SK-N-SH treated with all-trans-retinoic acid at 6 μM for 48 hours (cell line): ENCODE measurements at regions not wholly inside any gene's neighbourhood (a gene's known extent, or its start where the extent isn't known, plus 50 kb on each side); places are given as distances from the start of the nearest gene placed in this dataset.

Experiments used
- ARNTL ChIP-seq: fragments of 450-650 bp; formaldehyde crosslinking; IDR thresholded peaks from 2 replicates; pipeline ENCODE4 v1.5.0; 2020; ENCODE audit warnings: low read depth, mild to moderate bottlenecking, moderate library complexity, borderline replicate concordance
- CSDC2 ChIP-seq: fragments of 250-450 bp; sonication (Bioruptor Pico); IDR thresholded peaks from 2 replicates; pipeline ENCODE4 v1.5.0; 2020; ENCODE audit warnings: mild to moderate bottlenecking, moderate library complexity
- ESRRG ChIP-seq: fragments of 250-450 bp; sonication (Bioruptor Pico); IDR thresholded peaks from 2 replicates; pipeline ENCODE4 v1.6.1; 2021; ENCODE audit warnings: mild to moderate bottlenecking
- PATZ1 ChIP-seq: fragments of 250-450 bp; sonication (Bioruptor Pico); IDR thresholded peaks from 2 replicates; pipeline ENCODE4 v1.8.0; 2020; ENCODE audit warnings: mild to moderate bottlenecking, moderate library complexity, borderline replicate concordance
- RARB ChIP-seq: fragments of 250-450 bp; sonication (Bioruptor Pico); IDR thresholded peaks from 2 replicates; pipeline ENCODE4 v1.8.0; 2021; ENCODE audit warnings: mild to moderate bottlenecking, moderate library complexity
- SNAI2 ChIP-seq: fragments of 250-450 bp; sonication (Bioruptor Pico); IDR thresholded peaks from 2 replicates; pipeline ENCODE4 v1.5.0; 2020; ENCODE audit warnings: mild to moderate bottlenecking, moderate library complexity

- TF ChIP-seq PATZ1 (no peak), SNAI2 (CRISPR knock-in tag) (no peak), ARNTL (CRISPR knock-in tag) (no peak), RARB (CRISPR knock-in tag) (no peak), ESRRG (no peak), CSDC2 (CRISPR knock-in tag) (no peak)
Measured at GRCh38 chr2:207216457-207216856, 50.7 kb upstream of the KLF7 start.
